NOMO-1 treated with dmso at 0.1 percent for 144 hours (cell line): ENCODE measurements at regions not wholly inside any gene's neighbourhood (a gene's known extent, or its start where the extent isn't known, plus 50 kb on each side); places are given as distances from the start of the nearest gene placed in this dataset.

Experiments used
- DNase-seq: peaks from one replicate; lab custom pipeline; 2025; ENCODE audit not compliant: unreplicated experiment; lab: John Stamatoyannopoulos, UW

- DNase-seq: no peak
These were observed 596.6 kb downstream of the METTL15 start for GRCh38 chr11:28704801-28705200.

- no peak for DNase-seq
These were observed 595.2 kb downstream of the METTL15 start for GRCh38 chr11:28703371-28703770.

- no peak for DNase-seq
These were observed 594.7 kb downstream of the METTL15 start for GRCh38 chr11:28702871-28703270.

- no peak for DNase-seq
These were observed 594.2 kb downstream of the METTL15 start for GRCh38 chr11:28702450-28702790.

GRCh38 chr11:28701760-28702449, 593.7 kb downstream of the METTL15 start:
- no peak for DNase-seq

GRCh38 chr11:28699701-28700100, 591.5 kb downstream of the METTL15 start:
- no peak for DNase-seq

- DNase-seq: peak; percentile 1
These were observed 590.0 kb downstream of the METTL15 start for GRCh38 chr11:28697920-28698827.

GRCh38 chr11:28696591-28696990, 588.4 kb downstream of the METTL15 start:
- no peak for DNase-seq

- no peak for DNase-seq
These were observed 582.6 kb downstream of the METTL15 start for GRCh38 chr11:28690746-28691145.

- DNase-seq: no peak
These were observed 575.9 kb downstream of the METTL15 start for GRCh38 chr11:28684011-28684586.

GRCh38 chr11:28679795-28680468, 571.7 kb downstream of the METTL15 start:
- no peak for DNase-seq

GRCh38 chr11:28677721-28678120, 569.5 kb downstream of the METTL15 start:
- DNase-seq: no peak

- no peak for DNase-seq
These were observed 567.0 kb downstream of the METTL15 start for GRCh38 chr11:28675183-28675582.

- DNase-seq: no peak
These were observed 566.4 kb downstream of the METTL15 start for GRCh38 chr11:28674433-28675103.

GRCh38 chr11:28673691-28674432, 565.7 kb downstream of the METTL15 start:
- no peak for DNase-seq

- no peak for DNase-seq
These were observed 563.1 kb downstream of the METTL15 start for GRCh38 chr11:28671274-28671673.

- no peak for DNase-seq
These were observed 558.4 kb downstream of the METTL15 start for GRCh38 chr11:28666632-28667031.

- no peak for DNase-seq
These were observed 551.6 kb downstream of the METTL15 start for GRCh38 chr11:28659716-28660348.

GRCh38 chr11:28657378-28658030, 549.3 kb downstream of the METTL15 start:
- DNase-seq: no peak
